ENCODE measurements at regions not wholly inside any gene's neighbourhood (a gene's known extent, or its start where the extent isn't known, plus 50 kb on each side); places are given as distances from the start of the nearest gene placed in this dataset.

DNA sequence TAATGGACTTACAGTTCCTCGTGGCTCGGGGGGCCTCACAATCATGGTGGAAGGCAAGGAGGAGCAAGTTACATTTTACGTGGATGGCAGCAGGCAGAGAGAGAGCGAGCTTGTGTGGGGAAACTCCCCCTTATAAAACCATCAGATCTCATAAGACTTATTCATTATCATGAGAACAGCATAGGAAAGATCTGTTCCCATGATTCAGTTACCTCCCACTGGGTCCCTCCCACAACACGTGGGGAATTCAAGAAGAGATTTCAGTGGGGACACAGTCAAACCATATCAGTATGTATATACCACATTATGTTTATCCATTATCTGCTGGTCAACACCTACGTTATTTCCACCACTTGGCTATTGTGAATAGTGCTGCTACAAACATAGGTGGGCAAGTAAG, 352.3 kb upstream of the B3GALT2 start:
- peaks cover 48% of the 10 kb centered on the region for H3K4me1 Mint-ChIP-seq
- CTCF ChIA-PET: no interaction called here
- POLR2A ChIA-PET: no interaction called here
- intact Hi-C loops (cut with micrococcal nuclease): loop anchor here (5.0 to 10.0 kb wide), 4 partner anchors 121 to 731 kb away; partner anchors contain the start of genes CDC73, RGS2, RO60 and UCHL5
- no peak overlapping the region for H3K4me3 Mint-ChIP-seq
- peak overlapping the region; percentile 65 for H3K27ac Mint-ChIP-seq
- TF ChIP-seq, protein P1, sequence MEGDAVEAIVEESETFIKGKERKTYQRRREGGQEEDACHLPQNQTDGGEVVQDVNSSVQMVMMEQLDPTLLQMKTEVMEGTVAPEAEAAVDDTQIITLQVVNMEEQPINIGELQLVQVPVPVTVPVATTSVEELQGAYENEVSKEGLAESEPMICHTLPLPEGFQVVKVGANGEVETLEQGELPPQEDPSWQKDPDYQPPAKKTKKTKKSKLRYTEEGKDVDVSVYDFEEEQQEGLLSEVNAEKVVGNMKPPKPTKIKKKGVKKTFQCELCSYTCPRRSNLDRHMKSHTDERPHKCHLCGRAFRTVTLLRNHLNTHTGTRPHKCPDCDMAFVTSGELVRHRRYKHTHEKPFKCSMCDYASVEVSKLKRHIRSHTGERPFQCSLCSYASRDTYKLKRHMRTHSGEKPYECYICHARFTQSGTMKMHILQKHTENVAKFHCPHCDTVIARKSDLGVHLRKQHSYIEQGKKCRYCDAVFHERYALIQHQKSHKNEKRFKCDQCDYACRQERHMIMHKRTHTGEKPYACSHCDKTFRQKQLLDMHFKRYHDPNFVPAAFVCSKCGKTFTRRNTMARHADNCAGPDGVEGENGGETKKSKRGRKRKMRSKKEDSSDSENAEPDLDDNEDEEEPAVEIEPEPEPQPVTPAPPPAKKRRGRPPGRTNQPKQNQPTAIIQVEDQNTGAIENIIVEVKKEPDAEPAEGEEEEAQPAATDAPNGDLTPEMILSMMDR (IDR thresholded peaks at IDR 0.05): no peak
- ATAC-seq (ENCODE audit: low read depth) (no peak), DNase-seq (no peak)
- H3K36me3 Mint-ChIP-seq (ENCODE audit: low read depth): no peaks in the 10 kb centered on the region
- H3K9me3 Mint-ChIP-seq: no peaks in the 10 kb centered on the region
- no peaks in the 10 kb centered on the region for H3K27me3 Mint-ChIP-seq

DNA sequence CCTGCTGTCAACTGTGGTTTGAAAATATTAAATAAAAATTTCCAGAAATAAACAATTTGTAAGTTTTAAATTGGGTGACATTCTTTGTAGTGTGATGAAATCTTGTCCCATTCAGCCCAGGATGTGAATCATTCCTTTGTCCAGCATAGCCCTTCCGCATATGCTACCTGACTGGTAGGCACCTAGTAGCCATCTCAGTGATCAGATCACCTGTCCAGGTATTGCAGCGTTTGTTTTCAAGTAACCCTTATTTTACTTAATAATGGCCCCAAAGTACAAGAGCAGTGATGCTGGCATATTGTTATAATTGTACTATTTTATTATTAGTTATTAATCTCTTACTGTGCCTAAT, 351.6 kb upstream of the B3GALT2 start:
- POLR2A ChIA-PET: no interaction called here
- Mint-ChIP-seq H3K4me3 (peak overlapping the region; percentile 17), H3K4me1 (peaks cover 48% of the 10 kb centered on the region), H3K36me3 (ENCODE audit: low read depth) (no peaks in the 10 kb centered on the region), H3K27me3 (no peaks in the 10 kb centered on the region), H3K27ac (peak overlapping the region; percentile 88), H3K9me3 (no peaks in the 10 kb centered on the region)
- no peak for DNase-seq
- intact Hi-C loops (cut with micrococcal nuclease): loop anchor here (5.0 to 10.0 kb wide), 4 partner anchors 121 to 731 kb away; partner anchors contain the start of genes CDC73, RGS2, RO60 and UCHL5
- CTCF ChIA-PET: no interaction called here
- TF ChIP-seq, protein P1 (IDR thresholded peaks at IDR 0.05): no peak
- peak; percentile 6 for ATAC-seq (ENCODE audit: low read depth)

DNA sequence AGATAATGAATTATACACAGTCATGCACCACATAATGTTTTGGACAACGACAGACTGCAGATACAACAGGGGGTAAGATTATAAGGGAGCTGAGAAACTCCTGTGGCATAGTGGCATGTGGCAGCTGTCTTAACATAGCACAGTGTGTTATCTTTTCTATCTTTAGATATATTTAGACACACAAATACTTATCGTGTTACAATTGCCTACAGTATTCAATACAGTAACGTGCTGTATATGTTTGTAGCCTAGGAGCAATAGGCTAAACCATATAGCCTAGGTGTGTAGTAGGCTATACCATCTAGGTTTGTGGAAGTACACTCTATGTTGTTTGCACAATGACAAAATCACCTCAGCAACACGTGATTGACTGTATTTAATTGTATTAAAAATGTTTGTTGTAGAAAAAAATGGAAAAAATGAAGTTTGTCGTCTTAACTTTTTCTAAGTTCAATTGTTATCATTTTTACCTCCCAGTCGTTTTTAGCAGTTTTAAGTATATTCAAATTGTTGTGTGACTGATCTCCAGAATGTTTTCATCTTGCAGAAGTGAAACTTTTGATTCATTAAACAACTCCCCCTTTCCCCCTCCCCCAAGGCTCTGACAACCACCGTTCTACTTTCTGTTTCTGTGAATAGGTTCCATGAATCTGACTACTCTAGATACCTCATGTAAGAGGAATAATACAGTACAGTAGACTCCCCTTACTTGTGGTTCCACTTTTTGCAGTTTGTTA, 351.0 kb upstream of the B3GALT2 start:
- Mint-ChIP-seq H3K9me3 (no peaks in the 10 kb centered on the region), H3K36me3 (ENCODE audit: low read depth) (no peaks in the 10 kb centered on the region), H3K27ac (peak overlapping the region; percentile 88), H3K4me1 (peaks cover 48% of the 10 kb centered on the region), H3K4me3 (peak overlapping the region; percentile 17), H3K27me3 (no peaks in the 10 kb centered on the region)
- CTCF ChIA-PET: no interaction called here
- peak; percentile 95 for ATAC-seq (ENCODE audit: low read depth)
- POLR2A ChIA-PET: no interaction called here
- intact Hi-C loops (cut with micrococcal nuclease): loop anchor here (1.0 to 10.0 kb wide), 7 partner anchors 31 to 752 kb away; partner anchors contain the start of genes CDC73, RGS2, RO60 and UCHL5
- TF ChIP-seq, protein P1 (IDR thresholded peaks at IDR 0.05): no peak
- DNase-seq: peak; percentile 25

DNA sequence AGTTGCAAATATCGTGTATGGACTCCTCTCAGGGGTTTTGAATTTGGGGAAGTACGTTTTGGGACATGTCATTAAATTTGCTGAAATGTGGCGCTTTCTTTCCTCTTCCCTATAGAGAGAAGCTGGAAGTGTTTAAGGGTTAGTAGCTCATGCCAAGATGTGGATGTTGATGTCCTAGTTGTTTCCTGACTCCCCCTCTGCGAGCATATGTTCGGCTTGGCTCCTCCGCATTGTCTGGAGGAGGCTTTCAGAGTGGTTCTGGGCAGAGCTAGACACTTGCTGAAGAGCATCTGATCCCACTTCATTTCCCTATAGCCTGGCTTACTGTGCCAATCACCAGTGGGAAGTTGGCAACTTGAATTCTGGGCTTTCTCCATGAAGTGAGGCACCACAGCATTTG, 347.4 kb upstream of the B3GALT2 start:
- Mint-ChIP-seq H3K36me3 (ENCODE audit: low read depth) (no peaks in the 10 kb centered on the region), H3K4me3 (no peak overlapping the region), H3K27me3 (no peaks in the 10 kb centered on the region), H3K27ac (no peak overlapping the region), H3K9me3 (no peaks in the 10 kb centered on the region), H3K4me1 (peaks cover 24% of the 10 kb centered on the region)
- intact Hi-C loops (cut with micrococcal nuclease): loop anchor here (10.0 kb wide), 1 partner anchor 479 kb away; the partner anchor contains the start of genes RO60 and UCHL5
- DNase-seq (no peak), ATAC-seq (ENCODE audit: low read depth) (no peak)
- TF ChIP-seq, protein P1 (IDR thresholded peaks at IDR 0.05): no peak
- POLR2A ChIA-PET: no interaction called here
- CTCF ChIA-PET: no interaction called here

DNA sequence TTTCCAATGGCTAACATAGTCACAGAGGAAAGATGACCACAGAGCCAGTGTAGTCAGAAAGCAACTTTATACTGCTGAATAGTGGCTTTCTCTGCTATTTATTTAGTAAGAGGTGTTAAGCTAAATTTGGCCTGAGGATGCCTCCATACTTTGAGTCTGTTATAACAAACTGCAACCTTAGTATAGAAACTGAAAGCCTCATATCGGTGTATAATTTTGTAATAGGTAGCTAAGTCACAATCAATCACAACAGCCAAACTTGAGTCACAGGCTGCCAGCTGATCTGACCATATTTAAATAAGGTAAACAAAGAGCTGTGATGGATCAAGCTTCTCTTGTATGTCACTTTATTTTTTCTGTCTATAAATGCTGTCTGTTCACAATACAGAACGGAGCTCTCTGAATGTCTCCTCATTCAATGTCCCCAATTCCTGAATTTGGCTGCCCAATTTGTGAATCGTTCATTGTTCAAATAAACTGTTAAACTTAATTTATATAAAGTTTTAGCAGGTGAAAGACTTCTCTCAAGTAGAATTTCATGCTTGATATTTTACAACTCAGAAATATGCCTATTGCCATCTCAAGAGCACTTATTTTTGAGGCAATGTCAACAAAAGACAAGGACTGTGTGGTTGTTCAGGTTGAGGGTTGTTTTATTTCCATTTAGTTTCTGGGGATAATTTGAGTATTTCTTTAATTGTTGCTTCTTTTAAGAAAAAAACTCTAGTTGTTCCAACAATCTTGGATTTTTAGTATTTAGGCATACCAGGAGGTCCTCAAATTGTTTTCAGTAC, 339.7 kb upstream of the B3GALT2 start:
- Mint-ChIP-seq H3K36me3 (ENCODE audit: low read depth) (no peaks in the 10 kb centered on the region), H3K27ac (no peak overlapping the region), H3K4me1 (no peaks in the 10 kb centered on the region), H3K4me3 (no peak overlapping the region), H3K9me3 (no peaks in the 10 kb centered on the region), H3K27me3 (no peaks in the 10 kb centered on the region)
- DNase-seq (no peak), ATAC-seq (ENCODE audit: low read depth) (no peak)
- POLR2A ChIA-PET: no interaction called here
- CTCF ChIA-PET: no interaction called here
- intact Hi-C loops (cut with micrococcal nuclease): no loop called here
- TF ChIP-seq, protein P1 (IDR thresholded peaks at IDR 0.05): no peak
